Lower leg skin (tissue), 3 donors: ENCODE measurements at regions not wholly inside any gene's neighbourhood (a gene's known extent, or its start where the extent isn't known, plus 50 kb on each side); places are given as distances from the start of the nearest gene placed in this dataset.

ENCODE experiments used
- POLR2A ChIP-seq, 2 donors: fragments of 450-650 bp; IDR thresholded peaks; one replicate each; pipeline ENCODE4 v1.6.1; 2016 to 2017; ENCODE audit warnings: antibody characterized with exemption in 2 of 2, mild to moderate bottlenecking in 1 of 2, moderate library complexity in 1 of 2
- TF ChIP-seq, protein P1 (sequence below), 3 donors: fragments of 450-650 bp; IDR thresholded peaks; one replicate each; pipeline ENCODE4 v1.5.1; 2016; ENCODE audit warnings: antibody characterized with exemption in 3 of 3, mild to moderate bottlenecking in 3 of 3, moderate library complexity in 2 of 3

DNA sequence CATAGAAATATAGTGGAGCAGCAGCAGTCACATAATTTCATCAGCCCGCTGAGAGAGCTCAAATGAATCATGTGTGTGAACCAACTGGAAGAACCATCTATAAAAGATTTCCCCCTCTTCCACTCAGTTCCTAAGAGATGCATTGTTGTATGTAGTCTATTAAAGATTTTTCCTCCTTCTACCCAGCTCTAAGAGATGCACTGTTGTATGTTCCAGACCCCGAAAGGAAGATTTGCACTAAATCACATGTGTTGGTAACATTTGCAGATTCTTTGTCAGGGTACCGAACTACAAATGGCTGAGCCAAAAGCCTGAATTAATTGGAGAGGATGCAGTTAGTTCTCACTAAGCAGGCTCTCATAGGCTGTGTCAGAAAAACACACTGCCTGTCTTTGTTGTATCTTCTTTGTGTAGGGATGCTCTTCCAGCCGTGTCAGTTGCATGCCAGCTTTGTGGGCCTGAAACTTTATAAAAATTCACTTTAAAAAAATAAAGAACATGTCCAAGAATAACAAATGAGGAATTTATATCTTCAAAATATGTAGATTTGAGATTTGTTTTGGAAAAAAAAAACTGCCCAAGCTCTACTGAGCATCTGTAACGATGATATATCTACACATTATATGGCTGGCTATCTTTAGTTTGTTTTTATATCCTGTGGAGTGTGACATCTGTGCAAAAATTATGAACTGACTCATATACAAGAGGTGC lies 223.1 kb downstream of the MZT1 start:
- TF ChIP-seq, protein P1, sequence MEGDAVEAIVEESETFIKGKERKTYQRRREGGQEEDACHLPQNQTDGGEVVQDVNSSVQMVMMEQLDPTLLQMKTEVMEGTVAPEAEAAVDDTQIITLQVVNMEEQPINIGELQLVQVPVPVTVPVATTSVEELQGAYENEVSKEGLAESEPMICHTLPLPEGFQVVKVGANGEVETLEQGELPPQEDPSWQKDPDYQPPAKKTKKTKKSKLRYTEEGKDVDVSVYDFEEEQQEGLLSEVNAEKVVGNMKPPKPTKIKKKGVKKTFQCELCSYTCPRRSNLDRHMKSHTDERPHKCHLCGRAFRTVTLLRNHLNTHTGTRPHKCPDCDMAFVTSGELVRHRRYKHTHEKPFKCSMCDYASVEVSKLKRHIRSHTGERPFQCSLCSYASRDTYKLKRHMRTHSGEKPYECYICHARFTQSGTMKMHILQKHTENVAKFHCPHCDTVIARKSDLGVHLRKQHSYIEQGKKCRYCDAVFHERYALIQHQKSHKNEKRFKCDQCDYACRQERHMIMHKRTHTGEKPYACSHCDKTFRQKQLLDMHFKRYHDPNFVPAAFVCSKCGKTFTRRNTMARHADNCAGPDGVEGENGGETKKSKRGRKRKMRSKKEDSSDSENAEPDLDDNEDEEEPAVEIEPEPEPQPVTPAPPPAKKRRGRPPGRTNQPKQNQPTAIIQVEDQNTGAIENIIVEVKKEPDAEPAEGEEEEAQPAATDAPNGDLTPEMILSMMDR (IDR thresholded peaks at IDR 0.05), result no peak
- no peak for TF ChIP-seq POLR2A (IDR thresholded peaks at IDR 0.05)
